ENCODE measurements at regions not wholly inside any gene's neighbourhood (a gene's known extent, or its start where the extent isn't known, plus 50 kb on each side); places are given as distances from the start of the nearest gene placed in this dataset.
"Not testable (repeated sequence)": the region's sequence is repeated elsewhere in the genome, so short reads cannot be mapped to it uniquely, and the experiment has no call there.

- no peak for DNase-seq (ENCODE audit: low read depth)
- TF ChIP-seq, protein P1, sequence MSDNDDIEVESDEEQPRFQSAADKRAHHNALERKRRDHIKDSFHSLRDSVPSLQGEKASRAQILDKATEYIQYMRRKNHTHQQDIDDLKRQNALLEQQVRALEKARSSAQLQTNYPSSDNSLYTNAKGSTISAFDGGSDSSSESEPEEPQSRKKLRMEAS (IDR thresholded peaks at IDR 0.05; ENCODE audit: low read depth, low read length) = no peak
- TF ChIP-seq POLR2A (IDR thresholded peaks at IDR 0.05; ENCODE audit: extremely low read depth, insufficient read length) (no peak), CTCF (IDR thresholded peaks at IDR 0.05; ENCODE audit: low read depth, low read length) (no peak), MYC (IDR thresholded peaks at IDR 0.05; ENCODE audit: low read depth, low read length) (no peak)
- H3K4me3 ChIP-seq (ENCODE audit: low read depth, low read length) = no peak overlapping the region
Measured at GRCh38 chr4:169902658-169903345, 123.4 kb downstream of the MFAP3L start.

DNA sequence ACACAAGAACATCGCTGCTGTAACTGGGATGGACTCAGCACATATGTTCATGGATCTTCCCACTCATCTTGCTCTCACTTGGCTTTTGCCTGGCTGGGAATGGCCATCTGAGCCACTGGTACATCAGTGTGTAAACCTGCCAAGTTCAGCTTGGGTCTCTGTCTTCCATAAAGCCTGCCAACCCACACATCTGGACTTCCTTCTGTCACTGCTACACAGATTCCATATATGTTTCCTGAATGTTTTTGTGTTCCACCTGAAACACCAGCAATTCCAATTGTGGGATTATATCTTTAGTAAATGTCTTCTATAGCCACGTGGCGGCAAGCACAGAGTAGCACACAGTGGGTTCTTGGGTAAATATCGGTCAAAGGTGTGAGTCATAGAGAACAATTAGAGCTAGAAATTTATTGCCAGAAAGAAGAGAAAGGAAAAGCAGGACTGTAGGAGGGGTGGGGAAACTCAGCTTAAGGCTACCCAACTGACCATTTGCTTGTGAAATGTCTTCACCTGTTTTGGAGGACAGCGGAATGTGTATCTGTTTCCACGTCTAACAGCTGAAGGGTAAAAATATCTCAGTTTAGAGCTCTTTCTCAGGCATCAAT lies 125.9 kb downstream of the MFAP3L start:
- H3K4me3 ChIP-seq (ENCODE audit: low read depth, low read length) = no peak overlapping the region
- TF ChIP-seq MYC (IDR thresholded peaks at IDR 0.05; ENCODE audit: low read depth, low read length) (no peak), POLR2A (IDR thresholded peaks at IDR 0.05; ENCODE audit: extremely low read depth, insufficient read length) (no peak)
- no peak for DNase-seq (ENCODE audit: low read depth)

GRCh38 chr4:169899295-169899694 lies 126.9 kb downstream of the MFAP3L start:
- DNase-seq (ENCODE audit: low read depth) = no peak
- H3K4me3 ChIP-seq (ENCODE audit: low read depth, low read length) = no peak overlapping the region
- TF ChIP-seq CTCF (IDR thresholded peaks at IDR 0.05; ENCODE audit: low read depth, low read length) = no peak
- TF ChIP-seq MYC (IDR thresholded peaks at IDR 0.05; ENCODE audit: low read depth, low read length) = no peak
- TF ChIP-seq POLR2A (IDR thresholded peaks at IDR 0.05; ENCODE audit: extremely low read depth, insufficient read length) = no peak

- TF ChIP-seq, protein P1 (IDR thresholded peaks at IDR 0.05; ENCODE audit: low read depth, low read length) = no peak
- no peak for DNase-seq (ENCODE audit: low read depth)
- no peak overlapping the region for H3K4me3 ChIP-seq (ENCODE audit: low read depth, low read length)
Measured at GRCh38 chr4:169898095-169898494, 128.1 kb downstream of the MFAP3L start.

DNA sequence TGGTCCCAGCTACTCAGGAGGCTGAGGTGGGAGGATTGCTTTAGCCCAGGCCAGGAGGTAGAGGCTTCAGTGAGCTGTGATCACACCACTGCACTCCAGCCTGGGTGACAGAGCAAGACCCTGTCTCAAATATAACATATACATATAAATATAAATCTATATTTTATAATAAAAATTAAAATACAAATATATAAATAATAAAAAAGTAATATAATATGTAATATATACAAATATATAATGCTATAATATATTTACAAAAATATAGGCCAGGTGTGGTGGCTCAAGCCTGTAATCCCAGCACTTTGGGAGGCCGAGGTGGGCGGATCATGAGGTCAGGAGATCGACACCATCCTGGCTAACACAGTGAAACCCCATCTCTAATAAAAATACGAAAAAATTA lies 131.4 kb downstream of the MFAP3L start:
- DNase-seq (ENCODE audit: low read depth); H3K4me3 ChIP-seq (ENCODE audit: low read depth, low read length): not testable (repeated sequence)

- TF ChIP-seq POLR2A (IDR thresholded peaks at IDR 0.05; ENCODE audit: extremely low read depth, insufficient read length) (no peak), CTCF (IDR thresholded peaks at IDR 0.05; ENCODE audit: low read depth, low read length) (no peak), MYC (IDR thresholded peaks at IDR 0.05; ENCODE audit: low read depth, low read length) (no peak)
- TF ChIP-seq, protein P1 (IDR thresholded peaks at IDR 0.05; ENCODE audit: low read depth, low read length) = no peak
- H3K4me3 ChIP-seq (ENCODE audit: low read depth, low read length) = no peak overlapping the region
- no peak for DNase-seq (ENCODE audit: low read depth)
Measured at GRCh38 chr4:169885893-169886292, 128.1 kb upstream of the HPF1 start.

DNA sequence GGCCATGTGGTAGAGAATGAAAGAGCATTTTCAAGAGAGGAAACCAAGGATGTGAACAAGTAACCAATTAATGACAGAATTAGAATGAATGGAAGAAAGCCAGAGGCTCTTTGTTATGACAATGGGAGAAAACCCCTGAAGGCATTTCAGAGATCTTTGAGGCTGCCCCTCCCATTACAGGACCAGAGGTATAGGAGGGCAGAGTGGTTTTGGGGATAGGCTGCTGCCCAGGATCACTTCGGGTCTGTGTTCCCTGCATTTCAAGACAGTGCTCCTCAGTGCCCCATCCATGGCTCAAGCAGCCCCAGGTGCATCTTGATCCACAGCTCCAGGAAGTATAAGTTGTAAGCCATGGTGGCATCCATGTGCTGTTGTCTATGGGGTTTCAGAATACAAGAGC lies 124.0 kb upstream of the HPF1 start:
- TF ChIP-seq, protein P1 (IDR thresholded peaks at IDR 0.05; ENCODE audit: low read depth, low read length) = no peak
- no peak for TF ChIP-seq CTCF (IDR thresholded peaks at IDR 0.05; ENCODE audit: low read depth, low read length)
- TF ChIP-seq POLR2A (IDR thresholded peaks at IDR 0.05; ENCODE audit: extremely low read depth, insufficient read length) = no peak
- no peak for TF ChIP-seq MYC (IDR thresholded peaks at IDR 0.05; ENCODE audit: low read depth, low read length)
- no peak overlapping the region for H3K4me3 ChIP-seq (ENCODE audit: low read depth, low read length)
- no peak for DNase-seq (ENCODE audit: low read depth)

Measured in NB4 (cell line).